GM20431 (cell line): ENCODE measurements at regions not wholly inside any gene's neighbourhood (a gene's known extent, or its start where the extent isn't known, plus 50 kb on each side); places are given as distances from the start of the nearest gene placed in this dataset.
"Not testable (repeated sequence)": the region's sequence is repeated elsewhere in the genome, so short reads cannot be mapped to it uniquely, and the experiment has no call there.

Source experiments
- in situ Hi-C: fragments of 300-500 bp; cut with MseI, MboI; formaldehyde crosslinking; loops from one replicate; pipeline ENCODE4 v1.15.0; 2020; ENCODE audit warnings: low sequenced_read_pairs; ENCODE audit not compliant: unreplicated experiment

DNA sequence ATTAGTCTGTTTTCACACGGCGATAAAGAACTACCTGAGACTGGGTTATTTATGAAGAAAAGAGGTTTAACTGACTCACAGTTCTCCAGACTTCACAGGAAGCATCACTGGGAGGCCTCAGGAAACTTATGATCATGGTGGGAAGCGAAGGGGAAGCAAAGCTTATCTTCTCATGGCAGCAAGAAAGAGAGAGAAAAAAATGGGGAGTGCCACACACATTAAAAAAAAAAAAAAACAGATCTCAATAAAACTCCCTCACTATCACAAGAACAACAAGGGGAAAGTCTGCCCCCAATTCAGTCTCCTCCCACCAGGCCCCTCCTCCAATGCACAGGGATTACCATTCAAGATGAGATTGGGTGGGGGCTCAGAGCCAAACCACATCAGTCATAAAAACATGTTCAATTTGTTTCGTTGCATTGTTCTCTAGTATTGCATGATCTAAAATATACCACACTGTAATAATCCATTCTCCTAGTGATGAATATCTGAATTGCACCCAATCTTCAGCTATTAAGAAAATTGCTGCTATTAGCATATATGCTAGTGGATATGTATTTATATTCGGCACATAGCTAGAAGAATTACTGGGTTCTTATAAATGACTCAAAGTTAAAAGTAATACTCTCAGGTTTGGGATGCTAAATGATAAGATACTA lies 328.9 kb upstream of the KCND2 start:
- in situ Hi-C loops: loop anchor here (25.0 kb wide), 2 partner anchors 318 to 618 kb away; partner anchors contain the start of gene KCND2

DNA sequence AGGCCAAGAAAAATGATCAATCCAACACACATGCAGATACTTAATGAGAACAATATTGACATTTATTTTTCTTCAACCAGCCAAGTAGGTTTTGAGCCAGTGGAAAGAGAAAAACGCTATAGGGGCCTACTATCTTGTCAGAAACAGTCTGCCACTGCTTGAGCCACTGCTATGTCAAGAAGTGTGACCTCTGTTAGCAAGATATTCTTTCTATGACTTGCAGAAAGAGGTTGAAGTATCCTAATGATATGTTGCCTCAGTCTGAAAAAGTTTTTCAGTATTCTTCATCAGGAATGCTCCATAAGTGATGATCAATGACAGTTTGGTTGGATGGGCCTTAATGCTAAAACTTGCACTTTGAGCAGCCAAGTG lies 328.4 kb upstream of the KCND2 start:
- in situ Hi-C loops: loop anchor here (25.0 kb wide), 2 partner anchors 318 to 618 kb away; partner anchors contain the start of gene KCND2

- in situ Hi-C loops: loop anchor here (25.0 kb wide), 2 partner anchors 316 to 616 kb away; partner anchors contain the start of gene KCND2
Measured at GRCh38 chr7:119945822-119946221, 327.2 kb upstream of the KCND2 start.

DNA sequence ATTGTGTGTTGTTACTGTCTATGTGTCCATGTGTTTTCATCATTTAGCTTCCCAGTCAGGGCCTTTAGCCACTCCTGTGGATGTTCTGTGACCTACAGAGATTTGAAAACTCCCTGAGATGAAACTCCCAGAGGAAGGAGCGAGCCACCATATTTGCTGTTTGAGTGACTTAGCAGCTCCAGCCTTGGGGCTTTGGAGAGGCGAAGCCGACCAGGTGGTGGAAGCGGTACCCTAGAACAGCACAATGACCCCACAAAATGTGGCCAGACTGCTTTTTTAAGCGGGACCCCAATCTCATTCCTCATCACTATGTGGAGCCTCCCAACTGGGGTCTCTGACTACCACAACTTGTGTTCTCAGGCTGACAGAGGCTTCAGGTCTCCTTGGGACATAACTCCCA lies 323.9 kb upstream of the KCND2 start:
- in situ Hi-C loops: loop anchor here (25.0 kb wide), 2 partner anchors 313 to 613 kb away; partner anchors contain the start of gene KCND2

DNA sequence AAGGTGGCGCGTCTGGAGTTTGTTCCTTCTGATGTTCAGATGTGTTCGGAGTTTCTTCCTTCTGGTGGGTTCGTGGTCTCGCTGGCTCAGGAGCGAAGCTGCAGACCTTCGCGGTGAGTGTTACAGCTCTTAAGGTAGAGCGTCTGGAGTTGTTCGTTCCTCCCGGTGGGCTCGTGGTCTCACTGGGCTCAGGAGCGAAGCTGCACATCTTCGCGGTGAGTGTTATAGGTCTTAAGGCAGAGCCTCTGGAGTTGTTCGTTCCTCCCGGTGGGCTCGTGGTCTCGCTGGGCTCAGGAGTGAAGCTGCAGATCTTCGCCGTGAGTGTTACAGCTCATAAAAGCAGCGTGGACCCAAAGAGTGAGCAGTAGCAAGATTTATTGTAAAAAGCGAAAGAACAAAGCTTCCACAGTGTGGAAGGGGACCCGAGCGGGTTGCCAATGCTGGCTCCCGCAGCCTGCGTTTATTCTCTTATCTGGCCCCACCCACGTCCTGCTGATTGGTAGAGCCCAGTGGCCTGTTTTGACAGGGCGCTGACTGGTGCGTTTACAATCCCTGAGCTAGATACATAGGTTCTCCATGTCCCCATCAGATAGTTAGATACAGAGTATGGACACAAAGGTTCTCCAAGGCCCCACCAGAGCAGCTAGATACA lies 322.5 kb upstream of the KCND2 start:
- in situ Hi-C loops: not testable (repeated sequence)

- in situ Hi-C loops: not testable (repeated sequence)
Measured at GRCh38 chr7:119951614-119952013, 321.4 kb upstream of the KCND2 start.

DNA sequence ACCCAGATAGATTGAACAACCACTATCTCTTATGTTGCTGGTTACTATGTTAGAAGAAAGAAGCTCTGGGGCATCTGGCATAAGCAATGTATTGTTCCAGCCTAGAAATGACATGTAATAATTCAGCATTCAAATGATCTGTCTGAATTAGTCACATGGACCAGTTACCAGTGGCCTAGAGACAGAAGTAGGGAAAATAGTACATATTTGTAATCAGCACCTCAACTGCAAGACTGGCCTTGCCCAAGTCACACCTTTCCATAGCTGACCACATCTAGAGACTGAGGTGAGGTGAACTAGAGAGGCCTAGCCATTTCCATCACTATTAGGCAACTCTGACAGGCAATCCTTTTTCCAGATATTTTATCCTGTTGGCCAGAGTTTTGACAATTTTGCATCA lies 315.6 kb upstream of the KCND2 start:
- in situ Hi-C loops: no loop called here

DNA sequence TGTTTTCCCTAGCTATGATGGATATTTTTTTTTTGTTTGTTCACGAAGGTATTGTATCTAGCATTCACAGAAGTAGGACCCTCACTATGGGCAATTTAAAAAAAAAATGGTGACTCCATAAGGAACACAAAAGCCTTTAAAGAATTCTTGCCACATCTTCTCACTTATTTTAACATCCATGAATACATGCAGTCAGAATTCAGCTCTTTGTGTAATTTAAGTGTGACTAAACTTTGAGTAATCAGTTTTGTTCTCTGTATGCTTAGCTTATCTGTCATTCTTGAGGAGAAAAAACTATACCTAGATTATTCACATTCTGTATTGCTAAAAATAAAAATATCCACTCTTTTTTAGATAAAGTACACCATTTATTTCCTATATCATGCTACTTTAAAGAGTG lies 313.2 kb upstream of the KCND2 start:
- in situ Hi-C loops: no loop called here

DNA sequence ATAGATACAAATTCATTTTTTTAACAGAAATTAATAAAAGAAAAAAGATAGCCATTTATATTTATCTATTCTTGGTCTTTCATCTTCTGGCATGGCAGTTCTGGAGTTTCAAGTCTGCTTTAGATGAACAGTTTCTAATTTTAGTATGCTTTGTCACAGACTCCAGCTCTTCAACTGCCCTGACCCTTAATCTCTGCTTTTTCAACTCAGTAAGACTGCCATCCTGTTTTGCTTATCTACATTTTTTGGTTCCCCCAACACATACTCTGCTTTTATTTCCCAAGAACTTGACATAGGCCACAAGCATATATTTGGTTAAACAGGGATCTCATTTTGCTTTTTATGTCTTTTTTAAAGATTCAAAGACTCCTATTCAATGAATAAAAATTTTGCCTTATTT lies 309.3 kb upstream of the KCND2 start:
- in situ Hi-C loops: no loop called here

DNA sequence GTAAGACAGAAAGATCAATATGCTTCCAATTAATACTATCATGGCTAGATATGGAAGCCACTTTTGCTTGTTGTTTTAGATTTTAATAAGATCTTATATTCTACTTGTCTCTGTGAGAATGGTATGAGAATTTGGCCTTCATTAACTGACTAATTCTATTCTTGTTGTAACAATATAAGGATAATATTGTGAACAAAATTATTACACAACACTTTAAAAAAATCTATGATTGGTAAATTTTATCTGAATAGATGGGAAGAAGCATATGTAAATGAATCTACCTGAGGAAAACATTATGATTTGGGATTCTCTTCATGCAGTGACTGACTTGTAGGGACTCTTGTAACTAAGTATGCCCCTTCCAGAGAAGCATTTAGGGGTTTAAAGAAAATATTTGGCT lies 308.9 kb upstream of the KCND2 start:
- in situ Hi-C loops: no loop called here

GRCh38 chr7:119964788-119965542 lies 308.0 kb upstream of the KCND2 start:
- in situ Hi-C loops: no loop called here

DNA sequence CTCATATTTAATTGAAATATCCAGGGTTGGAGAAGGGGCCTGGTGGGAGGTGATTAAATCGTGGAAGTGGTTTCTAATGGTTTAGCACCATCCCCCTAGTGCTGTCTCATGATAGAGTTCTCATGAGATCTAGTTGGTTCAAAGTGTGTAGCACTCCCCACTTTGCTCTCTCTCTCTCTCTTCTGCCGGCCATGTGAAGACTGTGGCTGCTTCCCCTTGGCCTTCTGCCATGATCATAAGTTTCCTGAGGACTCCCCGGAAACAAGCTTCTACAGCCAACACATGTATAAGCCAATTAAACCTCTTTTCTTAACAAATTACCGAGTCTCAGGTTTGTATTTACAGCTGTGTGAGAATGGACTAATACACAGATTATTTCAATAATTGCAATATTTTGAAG lies 305.8 kb upstream of the KCND2 start:
- in situ Hi-C loops: no loop called here

- in situ Hi-C loops: not testable (repeated sequence)
Measured at GRCh38 chr7:119968411-119968810, 304.6 kb upstream of the KCND2 start.

DNA sequence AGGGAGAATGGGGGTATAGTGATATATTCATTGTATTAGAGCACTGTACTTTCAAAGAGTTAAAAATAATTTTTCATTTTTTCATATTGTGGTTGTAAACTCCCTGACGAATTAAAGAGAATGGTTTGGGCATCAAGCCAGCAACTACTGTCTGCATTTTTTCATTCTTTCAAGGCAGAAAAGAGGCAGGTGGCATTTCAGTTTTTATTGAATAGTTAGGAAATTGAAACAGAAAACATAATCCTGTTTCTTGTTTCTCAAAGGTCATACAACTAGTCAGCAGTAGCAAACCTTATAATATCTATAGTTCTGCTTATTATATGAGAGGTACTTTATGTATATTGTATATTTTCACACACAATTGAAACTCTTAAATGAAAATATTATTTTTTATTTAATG lies 303.9 kb upstream of the KCND2 start:
- in situ Hi-C loops: no loop called here

DNA sequence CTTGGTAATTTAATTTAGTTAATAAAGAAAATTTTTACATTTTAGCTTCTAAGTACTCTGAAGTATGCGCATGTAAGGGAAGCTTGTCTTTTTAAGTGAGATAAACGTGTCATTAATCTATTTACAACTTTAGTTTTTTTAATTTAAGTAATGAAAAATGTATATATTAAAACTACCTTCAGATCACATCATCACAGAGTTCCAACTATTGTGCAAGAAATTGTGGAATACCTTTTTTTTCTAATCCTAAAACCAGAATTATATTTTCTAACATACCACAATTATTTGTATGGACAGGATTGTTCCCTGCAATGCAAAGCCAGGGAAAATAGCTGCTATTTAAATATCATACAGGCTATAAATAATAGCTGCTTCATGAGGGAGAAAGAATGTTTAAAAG lies 303.2 kb upstream of the KCND2 start:
- in situ Hi-C loops: no loop called here

DNA sequence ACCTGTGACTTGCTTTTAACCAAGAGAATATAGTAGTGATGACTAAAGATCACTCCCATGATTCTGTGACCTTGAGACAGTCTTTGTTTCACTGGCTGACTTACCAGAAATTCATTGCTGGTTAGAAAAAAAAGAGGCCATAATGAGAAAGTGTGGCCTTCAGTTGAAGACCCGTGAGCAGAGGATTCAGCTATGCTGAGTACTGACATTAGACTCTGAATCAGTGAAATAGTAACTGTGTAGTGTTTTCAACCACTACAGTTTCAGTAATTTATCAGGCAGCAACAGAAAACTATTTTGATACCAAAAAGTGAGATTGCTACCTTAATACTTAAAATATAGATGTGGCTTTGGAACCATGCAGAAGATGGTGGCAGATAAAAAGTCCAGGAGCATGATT lies 298.0 kb upstream of the KCND2 start:
- in situ Hi-C loops: no loop called here

DNA sequence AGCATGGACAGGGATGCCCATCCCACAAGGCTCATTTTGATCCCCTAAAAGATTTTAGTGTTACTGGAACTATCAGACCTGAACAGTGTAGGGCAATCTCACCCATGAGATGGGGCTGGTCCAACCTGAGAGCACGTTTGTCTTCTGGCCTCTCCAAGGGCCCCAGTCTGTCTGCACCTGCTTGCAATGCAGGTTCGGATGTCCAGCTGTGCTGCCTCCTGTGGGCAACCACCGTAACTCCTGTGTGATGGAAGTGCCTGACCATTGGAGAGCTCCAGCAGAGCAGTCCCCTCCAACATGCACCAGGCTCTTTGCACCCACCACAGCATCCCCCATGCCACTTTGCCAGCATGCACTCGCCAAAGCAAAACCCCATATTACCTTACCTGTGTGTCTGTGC lies 290.1 kb upstream of the KCND2 start:
- in situ Hi-C loops: no loop called here

DNA sequence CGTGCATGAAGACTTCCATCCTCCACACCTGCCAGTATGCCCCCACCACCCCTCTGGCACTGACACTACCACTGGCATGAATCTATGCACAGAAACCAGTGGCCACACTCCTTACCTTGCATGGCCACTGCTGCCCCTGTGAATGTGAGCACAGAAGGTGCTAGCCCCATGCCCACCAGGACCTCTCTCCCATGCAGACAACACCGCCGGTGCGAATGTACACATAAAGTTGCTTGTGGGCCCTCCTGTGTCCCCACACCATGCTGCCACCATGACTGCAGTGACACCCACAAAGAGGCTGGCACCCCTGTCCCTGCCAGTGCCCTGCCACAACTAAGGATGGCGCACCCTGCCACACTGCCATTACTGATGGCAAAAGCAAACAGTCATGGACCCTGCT lies 289.5 kb upstream of the KCND2 start:
- in situ Hi-C loops: no loop called here

DNA sequence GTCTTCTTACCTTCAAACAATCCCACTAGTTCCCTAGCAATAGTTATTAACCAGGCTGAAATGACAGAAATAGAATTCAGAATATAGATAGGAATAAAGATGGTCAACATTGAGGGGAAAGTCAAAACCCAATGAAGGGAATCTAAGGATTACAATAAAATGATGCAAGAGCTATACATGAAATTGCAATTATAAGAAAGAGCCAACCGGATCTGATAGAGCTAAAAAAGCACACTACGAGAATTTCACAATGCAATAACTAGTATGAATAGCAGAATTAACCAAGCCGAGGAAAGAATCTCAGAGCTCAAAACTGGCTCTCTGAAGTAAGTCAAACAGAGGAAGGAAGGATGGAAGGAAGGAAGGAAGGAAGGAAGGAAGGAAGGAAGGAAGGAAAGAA lies 288.7 kb upstream of the KCND2 start:
- in situ Hi-C loops: no loop called here

DNA sequence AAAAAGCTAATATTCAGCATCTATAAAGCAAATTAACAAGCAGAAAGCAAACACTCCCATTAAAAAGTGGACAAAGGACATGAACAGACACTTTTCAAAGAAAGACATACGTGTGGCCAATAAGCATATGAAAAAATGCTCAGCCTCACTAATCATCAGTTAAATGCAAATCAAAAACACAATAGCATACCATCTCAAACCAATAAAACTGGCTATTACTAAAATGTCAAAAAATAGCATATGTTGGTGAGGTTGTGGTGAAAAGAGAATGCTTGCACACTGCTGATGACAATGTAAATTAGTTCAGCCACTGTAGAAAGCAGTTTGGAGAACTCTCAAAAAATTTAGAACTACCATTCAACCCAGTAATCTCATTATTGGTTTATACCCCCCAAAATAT lies 284.6 kb upstream of the KCND2 start:
- in situ Hi-C loops: no loop called here

GRCh38 chr7:119994928-119995327 lies 278.0 kb upstream of the KCND2 start:
- in situ Hi-C loops: no loop called here
